ENCODE measurements at regions not wholly inside any gene's neighbourhood (a gene's known extent, or its start where the extent isn't known, plus 50 kb on each side); places are given as distances from the start of the nearest gene placed in this dataset.

GRCh38 chr4:100872811-100873210, 355.0 kb upstream of the EMCN start:
- H2AFZ ChIP-seq (ENCODE audit: low read depth, low read length, poor library complexity, severe bottlenecking), result no peak overlapping the region
- no peak overlapping the region for H3K9ac ChIP-seq (ENCODE audit: low read length)
- POLR2A ChIA-PET, result no interaction called here
- no peak for ATAC-seq
- H3K4me3 ChIP-seq (replicated peaks in 1 of 2; ENCODE audit: low read depth in 1 of 2, low read length in 2 of 2), result no peak overlapping the region
- no peaks in the 10 kb centered on the region for H4K20me1 ChIP-seq (ENCODE audit: insufficient read depth)
- H3K36me3 ChIP-seq (ENCODE audit: control insufficient read depth in 1 of 2, insufficient read depth in 2 of 2, low read length in 2 of 2), result no peaks in the 10 kb centered on the region
- no peaks in the 10 kb centered on the region for H3K9me3 ChIP-seq (ENCODE audit: control insufficient read depth in 1 of 2, insufficient read depth in 1 of 2, low read depth in 1 of 2, low read length in 2 of 2)
- H3K9me2 ChIP-seq (ENCODE audit: insufficient read depth), result no peaks in the 10 kb centered on the region
- no peaks in the 10 kb centered on the region for H3K4me1 ChIP-seq (ENCODE audit: control insufficient read depth in 1 of 2, insufficient read depth in 2 of 2, low read length in 2 of 2)
- no peak overlapping the region for H3K27ac ChIP-seq (ENCODE audit: low read depth, low read length)
- no peaks in the 10 kb centered on the region for H3K27me3 ChIP-seq (ENCODE audit: insufficient read depth, low read length)
- no TSS peak for BruUV-seq (replicated peaks)
- no peak overlapping the region for H3K4me2 ChIP-seq (ENCODE audit: low read length)
- CTCF ChIA-PET, result no interaction called here
- H3K79me2 ChIP-seq (ENCODE audit: insufficient read depth, low read length), result no peaks in the 10 kb centered on the region
- no peak for DNase-seq (ENCODE audit: low read depth, low spot score)
- TF ChIP-seq, protein P1, sequence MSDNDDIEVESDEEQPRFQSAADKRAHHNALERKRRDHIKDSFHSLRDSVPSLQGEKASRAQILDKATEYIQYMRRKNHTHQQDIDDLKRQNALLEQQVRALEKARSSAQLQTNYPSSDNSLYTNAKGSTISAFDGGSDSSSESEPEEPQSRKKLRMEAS (IDR thresholded peaks at IDR 0.05), result no peak
- no peak for TF ChIP-seq ZNF274 (IDR thresholded peaks at IDR 0.05; ENCODE audit: low read depth, low read length)
- TF ChIP-seq EGR1 (IDR thresholded peaks at IDR 0.05; ENCODE audit: low read depth), result no peak
- TF ChIP-seq FOSL1 (IDR thresholded peaks at IDR 0.05; ENCODE audit: low read depth), result no peak
- TF ChIP-seq ZFX (IDR thresholded peaks at IDR 0.05), result no peak
- no peak for TF ChIP-seq ZBTB33 (IDR thresholded peaks at IDR 0.05; ENCODE audit: extremely low read depth, insufficient replicate concordance, low read length)
- no peak for TF ChIP-seq EZH2phosphoT487 (IDR thresholded peaks at IDR 0.05; ENCODE audit: borderline replicate concordance)
- TF ChIP-seq YY1 (IDR thresholded peaks at IDR 0.05; ENCODE audit: extremely low read depth, insufficient replicate concordance, low read depth, low read length), result no peak
- TF ChIP-seq, protein P2, sequence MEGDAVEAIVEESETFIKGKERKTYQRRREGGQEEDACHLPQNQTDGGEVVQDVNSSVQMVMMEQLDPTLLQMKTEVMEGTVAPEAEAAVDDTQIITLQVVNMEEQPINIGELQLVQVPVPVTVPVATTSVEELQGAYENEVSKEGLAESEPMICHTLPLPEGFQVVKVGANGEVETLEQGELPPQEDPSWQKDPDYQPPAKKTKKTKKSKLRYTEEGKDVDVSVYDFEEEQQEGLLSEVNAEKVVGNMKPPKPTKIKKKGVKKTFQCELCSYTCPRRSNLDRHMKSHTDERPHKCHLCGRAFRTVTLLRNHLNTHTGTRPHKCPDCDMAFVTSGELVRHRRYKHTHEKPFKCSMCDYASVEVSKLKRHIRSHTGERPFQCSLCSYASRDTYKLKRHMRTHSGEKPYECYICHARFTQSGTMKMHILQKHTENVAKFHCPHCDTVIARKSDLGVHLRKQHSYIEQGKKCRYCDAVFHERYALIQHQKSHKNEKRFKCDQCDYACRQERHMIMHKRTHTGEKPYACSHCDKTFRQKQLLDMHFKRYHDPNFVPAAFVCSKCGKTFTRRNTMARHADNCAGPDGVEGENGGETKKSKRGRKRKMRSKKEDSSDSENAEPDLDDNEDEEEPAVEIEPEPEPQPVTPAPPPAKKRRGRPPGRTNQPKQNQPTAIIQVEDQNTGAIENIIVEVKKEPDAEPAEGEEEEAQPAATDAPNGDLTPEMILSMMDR (IDR thresholded peaks at IDR 0.05 in 2 of 3, conservative IDR thresholded peaks at IDR 0.05 in 1 of 3; ENCODE audit: borderline replicate concordance in 1 of 3, insufficient read depth in 1 of 3, low read depth in 2 of 3, low read length in 2 of 3), result no peak
- no peak for TF ChIP-seq ELF1 (IDR thresholded peaks at IDR 0.05; ENCODE audit: borderline replicate concordance, low read depth)
- no peak for TF ChIP-seq RAD21 (IDR thresholded peaks at IDR 0.05; ENCODE audit: low read depth)
- no peak for TF ChIP-seq POLR2AphosphoS5 (IDR thresholded peaks at IDR 0.05; ENCODE audit: low read depth, low read length)
- no peak for TF ChIP-seq CEBPB (IDR thresholded peaks at IDR 0.05; ENCODE audit: low read depth)
- no peak for TF ChIP-seq POLR2A (IDR thresholded peaks at IDR 0.05; ENCODE audit: borderline replicate concordance, extremely low read depth, insufficient read depth, insufficient read length)
- TF ChIP-seq SIN3A (IDR thresholded peaks at IDR 0.05; ENCODE audit: low read depth), result no peak
- TF ChIP-seq SP1 (IDR thresholded peaks at IDR 0.05; ENCODE audit: low read depth), result no peak
- TF ChIP-seq, protein P3, sequence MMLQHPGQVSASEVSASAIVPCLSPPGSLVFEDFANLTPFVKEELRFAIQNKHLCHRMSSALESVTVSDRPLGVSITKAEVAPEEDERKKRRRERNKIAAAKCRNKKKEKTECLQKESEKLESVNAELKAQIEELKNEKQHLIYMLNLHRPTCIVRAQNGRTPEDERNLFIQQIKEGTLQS (IDR thresholded peaks at IDR 0.05), result no peak
- TF ChIP-seq, protein P4, sequence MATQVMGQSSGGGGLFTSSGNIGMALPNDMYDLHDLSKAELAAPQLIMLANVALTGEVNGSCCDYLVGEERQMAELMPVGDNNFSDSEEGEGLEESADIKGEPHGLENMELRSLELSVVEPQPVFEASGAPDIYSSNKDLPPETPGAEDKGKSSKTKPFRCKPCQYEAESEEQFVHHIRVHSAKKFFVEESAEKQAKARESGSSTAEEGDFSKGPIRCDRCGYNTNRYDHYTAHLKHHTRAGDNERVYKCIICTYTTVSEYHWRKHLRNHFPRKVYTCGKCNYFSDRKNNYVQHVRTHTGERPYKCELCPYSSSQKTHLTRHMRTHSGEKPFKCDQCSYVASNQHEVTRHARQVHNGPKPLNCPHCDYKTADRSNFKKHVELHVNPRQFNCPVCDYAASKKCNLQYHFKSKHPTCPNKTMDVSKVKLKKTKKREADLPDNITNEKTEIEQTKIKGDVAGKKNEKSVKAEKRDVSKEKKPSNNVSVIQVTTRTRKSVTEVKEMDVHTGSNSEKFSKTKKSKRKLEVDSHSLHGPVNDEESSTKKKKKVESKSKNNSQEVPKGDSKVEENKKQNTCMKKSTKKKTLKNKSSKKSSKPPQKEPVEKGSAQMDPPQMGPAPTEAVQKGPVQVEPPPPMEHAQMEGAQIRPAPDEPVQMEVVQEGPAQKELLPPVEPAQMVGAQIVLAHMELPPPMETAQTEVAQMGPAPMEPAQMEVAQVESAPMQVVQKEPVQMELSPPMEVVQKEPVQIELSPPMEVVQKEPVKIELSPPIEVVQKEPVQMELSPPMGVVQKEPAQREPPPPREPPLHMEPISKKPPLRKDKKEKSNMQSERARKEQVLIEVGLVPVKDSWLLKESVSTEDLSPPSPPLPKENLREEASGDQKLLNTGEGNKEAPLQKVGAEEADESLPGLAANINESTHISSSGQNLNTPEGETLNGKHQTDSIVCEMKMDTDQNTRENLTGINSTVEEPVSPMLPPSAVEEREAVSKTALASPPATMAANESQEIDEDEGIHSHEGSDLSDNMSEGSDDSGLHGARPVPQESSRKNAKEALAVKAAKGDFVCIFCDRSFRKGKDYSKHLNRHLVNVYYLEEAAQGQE (IDR thresholded peaks at IDR 0.05; ENCODE audit: low read depth), result no peak
- RAD21 ChIA-PET (ENCODE audit: low non-redundant PET in 1 of 2, low total read pairs in 2 of 2, uncharacterized antibody in 2 of 2, unreplicated experiment in 2 of 2), result no interaction called here
- intact Hi-C loops (cut with micrococcal nuclease), result no loop called here
